ENCODE measurements at regions not wholly inside any gene's neighbourhood (a gene's known extent, or its start where the extent isn't known, plus 50 kb on each side); places are given as distances from the start of the nearest gene placed in this dataset.

GRCh38 chr7:25843467-25843866 is 308.5 kb upstream of the NFE2L3 start:
- no peak overlapping the region for H3K27ac ChIP-seq (ENCODE audit: low read length)
- H3K4me1 ChIP-seq (ENCODE audit: control insufficient read depth, insufficient read depth, low read length): peaks cover 39% of the 10 kb centered on the region
- H3K36me3 ChIP-seq (ENCODE audit: control insufficient read depth in 2 of 2, insufficient read depth in 2 of 2, low read length in 2 of 2): no peaks in the 10 kb centered on the region
- H3K27me3 ChIP-seq (ENCODE audit: control insufficient read depth in 1 of 2, insufficient read depth in 2 of 2, low read length in 2 of 2): no peaks in the 10 kb centered on the region
- H3K9ac ChIP-seq (ENCODE audit: low read length in 2 of 2): no peak overlapping the region
- no peak overlapping the region for H3K4me3 ChIP-seq (ENCODE audit: low read length in 2 of 2)
- H3K9me3 ChIP-seq (ENCODE audit: control insufficient read depth in 2 of 2, low read length in 2 of 2): no peaks in the 10 kb centered on the region

- Histone ChIP-seq H3K4me1 (ENCODE audit: control insufficient read depth, insufficient read depth, low read length) (peaks cover 42% of the 10 kb centered on the region), H3K27ac (ENCODE audit: low read length) (peak overlapping the region; percentile 11), H3K27me3 (ENCODE audit: control insufficient read depth in 1 of 2, insufficient read depth in 2 of 2, low read length in 2 of 2) (no peaks in the 10 kb centered on the region), H3K36me3 (ENCODE audit: control insufficient read depth in 2 of 2, insufficient read depth in 2 of 2, low read length in 2 of 2) (no peaks in the 10 kb centered on the region), H3K9me3 (ENCODE audit: control insufficient read depth in 2 of 2, low read length in 2 of 2) (no peaks in the 10 kb centered on the region), H3K9ac (ENCODE audit: low read length in 2 of 2) (no peak overlapping the region), H3K4me3 (ENCODE audit: low read length in 2 of 2) (no peak overlapping the region)
Measured at GRCh38 chr7:25844102-25844870, 307.7 kb upstream of the NFE2L3 start.

DNA sequence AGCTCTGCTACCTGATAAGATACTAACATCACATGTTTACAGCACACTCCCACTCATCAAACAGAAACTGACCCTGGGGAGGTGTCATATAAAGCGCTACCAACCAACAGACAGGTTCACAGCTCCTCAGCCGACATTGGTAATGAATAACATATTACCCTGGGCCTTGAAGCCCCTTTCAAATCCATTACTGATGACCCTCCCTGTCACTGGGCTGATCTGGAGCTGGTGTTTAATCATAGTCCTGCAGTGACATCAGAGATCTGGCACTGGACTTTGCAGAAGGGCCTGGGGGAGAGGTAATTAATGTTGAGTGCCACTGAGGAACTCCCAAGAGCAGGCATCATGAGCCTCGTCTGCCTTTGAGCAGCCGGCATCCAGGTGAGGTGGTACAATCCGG is 306.5 kb upstream of the NFE2L3 start:
- no peak overlapping the region for H3K9ac ChIP-seq (ENCODE audit: low read length in 2 of 2)
- no peaks in the 10 kb centered on the region for H3K27me3 ChIP-seq (ENCODE audit: control insufficient read depth in 1 of 2, insufficient read depth in 2 of 2, low read length in 2 of 2)
- H3K4me1 ChIP-seq (ENCODE audit: control insufficient read depth, insufficient read depth, low read length): peaks cover 49% of the 10 kb centered on the region
- H3K4me3 ChIP-seq (ENCODE audit: low read length in 2 of 2): peak overlapping the region in 1 of 2 donors; percentile 7
- H3K27ac ChIP-seq (ENCODE audit: low read length): peak overlapping the region; percentile 64
- H3K9me3 ChIP-seq (ENCODE audit: control insufficient read depth in 2 of 2, low read length in 2 of 2): no peaks in the 10 kb centered on the region
- no peaks in the 10 kb centered on the region for H3K36me3 ChIP-seq (ENCODE audit: control insufficient read depth in 2 of 2, insufficient read depth in 2 of 2, low read length in 2 of 2)

- no peak overlapping the region for H3K9ac ChIP-seq (ENCODE audit: low read length in 2 of 2)
- H3K27me3 ChIP-seq (ENCODE audit: control insufficient read depth in 1 of 2, insufficient read depth in 2 of 2, low read length in 2 of 2): no peaks in the 10 kb centered on the region
- H3K36me3 ChIP-seq (ENCODE audit: control insufficient read depth in 2 of 2, insufficient read depth in 2 of 2, low read length in 2 of 2): no peaks in the 10 kb centered on the region
- peaks cover 58% of the 10 kb centered on the region for H3K4me1 ChIP-seq (ENCODE audit: control insufficient read depth, insufficient read depth, low read length)
- no peak overlapping the region for H3K4me3 ChIP-seq (ENCODE audit: low read length in 2 of 2)
- no peaks in the 10 kb centered on the region for H3K9me3 ChIP-seq (ENCODE audit: control insufficient read depth in 2 of 2, low read length in 2 of 2)
- H3K27ac ChIP-seq (ENCODE audit: low read length): peak overlapping the region; percentile 82
Measured at GRCh38 chr7:25846722-25847121, 305.3 kb upstream of the NFE2L3 start.

- H3K27ac ChIP-seq (ENCODE audit: low read length): peak overlapping the region; percentile 82
- no peaks in the 10 kb centered on the region for H3K9me3 ChIP-seq (ENCODE audit: control insufficient read depth in 2 of 2, low read length in 2 of 2)
- H3K27me3 ChIP-seq (ENCODE audit: control insufficient read depth in 1 of 2, insufficient read depth in 2 of 2, low read length in 2 of 2): no peaks in the 10 kb centered on the region
- peaks cover 63% of the 10 kb centered on the region for H3K4me1 ChIP-seq (ENCODE audit: control insufficient read depth, insufficient read depth, low read length)
- H3K9ac ChIP-seq (ENCODE audit: low read length in 2 of 2): peak overlapping the region in 1 of 2 donors; percentile 22
- no peak overlapping the region for H3K4me3 ChIP-seq (ENCODE audit: low read length in 2 of 2)
- no peaks in the 10 kb centered on the region for H3K36me3 ChIP-seq (ENCODE audit: control insufficient read depth in 2 of 2, insufficient read depth in 2 of 2, low read length in 2 of 2)
Measured at GRCh38 chr7:25847336-25848070, 304.5 kb upstream of the NFE2L3 start.

GRCh38 chr7:25849500-25850184 is 302.4 kb upstream of the NFE2L3 start:
- H3K9me3 ChIP-seq (ENCODE audit: control insufficient read depth in 2 of 2, low read length in 2 of 2): no peaks in the 10 kb centered on the region
- peaks cover 71% of the 10 kb centered on the region for H3K4me1 ChIP-seq (ENCODE audit: control insufficient read depth, insufficient read depth, low read length)
- peak overlapping the region; percentile 63 for H3K27ac ChIP-seq (ENCODE audit: low read length)
- peaks cover 0 to 4% of the 10 kb centered on the region in 2 donors for H3K27me3 ChIP-seq (ENCODE audit: control insufficient read depth in 1 of 2, insufficient read depth in 2 of 2, low read length in 2 of 2)
- peak overlapping the region in 1 of 2 donors; percentile 30 for H3K4me3 ChIP-seq (ENCODE audit: low read length in 2 of 2)
- no peaks in the 10 kb centered on the region for H3K36me3 ChIP-seq (ENCODE audit: control insufficient read depth in 2 of 2, insufficient read depth in 2 of 2, low read length in 2 of 2)
- peak overlapping the region; percentile 6 to 29 for H3K9ac ChIP-seq (ENCODE audit: low read length in 2 of 2)

GRCh38 chr7:25850216-25850615 is 301.8 kb upstream of the NFE2L3 start:
- peaks cover 68% of the 10 kb centered on the region for H3K4me1 ChIP-seq (ENCODE audit: control insufficient read depth, insufficient read depth, low read length)
- no peak overlapping the region for H3K4me3 ChIP-seq (ENCODE audit: low read length in 2 of 2)
- H3K9ac ChIP-seq (ENCODE audit: low read length in 2 of 2): no peak overlapping the region
- no peaks in the 10 kb centered on the region for H3K36me3 ChIP-seq (ENCODE audit: control insufficient read depth in 2 of 2, insufficient read depth in 2 of 2, low read length in 2 of 2)
- no peaks in the 10 kb centered on the region for H3K9me3 ChIP-seq (ENCODE audit: control insufficient read depth in 2 of 2, low read length in 2 of 2)
- peak overlapping the region; percentile 77 for H3K27ac ChIP-seq (ENCODE audit: low read length)
- peaks cover 0 to 8% of the 10 kb centered on the region in 2 donors for H3K27me3 ChIP-seq (ENCODE audit: control insufficient read depth in 1 of 2, insufficient read depth in 2 of 2, low read length in 2 of 2)

- peaks cover 63% of the 10 kb centered on the region for H3K4me1 ChIP-seq (ENCODE audit: control insufficient read depth, insufficient read depth, low read length)
- no peak overlapping the region for H3K4me3 ChIP-seq (ENCODE audit: low read length in 2 of 2)
- no peak overlapping the region for H3K9ac ChIP-seq (ENCODE audit: low read length in 2 of 2)
- no peaks in the 10 kb centered on the region for H3K9me3 ChIP-seq (ENCODE audit: control insufficient read depth in 2 of 2, low read length in 2 of 2)
- H3K27me3 ChIP-seq (ENCODE audit: control insufficient read depth in 1 of 2, insufficient read depth in 2 of 2, low read length in 2 of 2): peaks cover 0 to 8% of the 10 kb centered on the region in 2 donors
- H3K36me3 ChIP-seq (ENCODE audit: control insufficient read depth in 2 of 2, insufficient read depth in 2 of 2, low read length in 2 of 2): no peaks in the 10 kb centered on the region
- peak overlapping the region; percentile 77 for H3K27ac ChIP-seq (ENCODE audit: low read length)
Measured at GRCh38 chr7:25850735-25851134, 301.3 kb upstream of the NFE2L3 start.

DNA sequence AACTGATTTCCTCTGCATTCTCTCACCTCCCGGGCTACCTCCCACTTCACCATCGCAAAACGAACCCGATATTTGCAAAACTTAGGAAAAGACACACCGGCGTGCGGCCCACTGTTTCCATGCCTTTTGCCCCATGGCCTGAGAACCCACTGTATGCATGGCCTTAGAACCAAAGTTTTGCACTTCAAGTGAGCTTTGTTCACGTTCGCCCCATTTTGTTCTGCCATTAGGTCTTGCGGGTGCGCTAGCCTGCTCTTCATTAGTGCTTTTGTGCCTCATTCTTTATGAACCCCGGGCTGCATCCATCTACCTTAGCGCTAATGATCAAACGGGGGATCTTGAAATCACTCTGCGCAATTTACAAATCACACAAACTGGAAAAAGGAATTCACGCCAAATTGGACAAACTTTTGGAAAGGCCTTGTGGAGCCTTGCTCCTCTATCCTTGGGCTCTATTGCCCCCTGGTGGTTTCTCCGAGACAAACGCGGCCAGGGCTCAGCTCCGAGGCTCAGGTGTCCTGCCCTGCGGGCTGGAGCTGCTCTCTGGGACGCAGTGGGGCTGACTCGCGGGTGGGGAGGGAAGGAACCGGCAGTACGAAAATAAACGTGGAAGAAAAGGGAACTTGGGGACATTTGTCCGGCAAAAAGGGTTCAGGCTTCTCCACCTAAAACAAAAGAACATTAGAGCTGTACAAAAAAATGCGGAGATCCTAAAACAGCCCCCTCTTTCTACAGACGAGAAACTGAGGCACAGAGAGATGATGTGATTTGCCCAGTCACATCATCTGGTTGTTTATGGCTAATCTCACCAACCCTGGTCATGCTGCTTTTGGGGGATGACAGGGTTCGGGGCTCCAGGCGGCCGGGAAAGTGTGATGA is 300.4 kb upstream of the NFE2L3 start:
- Histone ChIP-seq H3K27ac (ENCODE audit: low read length) (peak overlapping the region; percentile 77), H3K9me3 (ENCODE audit: control insufficient read depth in 2 of 2, low read length in 2 of 2) (no peaks in the 10 kb centered on the region), H3K4me1 (ENCODE audit: control insufficient read depth, insufficient read depth, low read length) (peaks cover 56% of the 10 kb centered on the region), H3K36me3 (ENCODE audit: control insufficient read depth in 2 of 2, insufficient read depth in 2 of 2, low read length in 2 of 2) (no peaks in the 10 kb centered on the region), H3K4me3 (ENCODE audit: low read length in 2 of 2) (peak overlapping the region; percentile 38 to 55), H3K9ac (ENCODE audit: low read length in 2 of 2) (peak overlapping the region; percentile 39 to 47), H3K27me3 (ENCODE audit: control insufficient read depth in 1 of 2, insufficient read depth in 2 of 2, low read length in 2 of 2) (peaks cover 0 to 8% of the 10 kb centered on the region in 2 donors)

Measured in stomach smooth muscle (tissue), 2 donors.